Umbilical cord (tissue), 1 donor: ENCODE measurements at regions not wholly inside any gene's neighbourhood (a gene's known extent, or its start where the extent isn't known, plus 50 kb on each side); places are given as distances from the start of the nearest gene placed in this dataset.

Source experiments
- DNase-seq: peaks from one replicate; pipeline ENCODE4 v3.0.0-alpha.2; 2015; ENCODE audit warnings: low spot score

DNA sequence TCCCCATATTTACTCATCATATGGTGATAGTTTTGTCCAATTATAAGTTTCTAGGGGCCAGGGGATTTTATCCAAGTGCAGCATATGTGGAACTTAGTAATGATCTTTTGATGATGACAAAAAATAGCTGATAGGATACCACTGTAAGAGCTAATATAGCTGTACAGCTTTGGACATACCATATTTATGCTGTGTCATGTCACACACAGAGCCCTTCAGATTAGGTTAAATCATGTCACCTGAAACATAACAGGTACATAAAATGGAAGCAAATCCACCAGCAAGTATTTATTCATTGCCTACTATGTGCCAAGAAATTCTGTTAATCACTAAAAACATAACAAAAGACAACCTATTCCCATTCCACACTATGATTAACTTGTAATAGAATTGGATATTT, 82.8 kb upstream of the IPO9 start:
- no peak for DNase-seq

DNA sequence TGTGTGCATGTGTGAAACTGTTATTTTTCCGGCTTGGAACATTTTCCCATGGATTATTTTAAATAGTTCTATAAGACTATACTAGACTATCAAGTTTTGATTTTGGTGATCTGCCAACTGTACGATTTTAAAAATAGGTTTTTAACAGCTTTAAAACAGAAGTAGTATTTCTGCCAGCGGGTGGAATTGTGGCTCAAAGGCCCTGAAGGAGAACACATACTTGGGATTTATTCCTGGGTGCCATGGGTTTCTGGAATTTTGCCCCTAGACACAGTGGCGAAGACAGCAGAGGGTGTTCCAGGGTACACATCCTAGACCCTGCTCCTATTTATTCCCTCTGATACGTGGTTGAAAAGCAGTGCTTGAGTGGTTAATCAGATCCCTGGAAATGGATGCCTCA, 81.7 kb upstream of the IPO9 start:
- no peak for DNase-seq

GRCh38 chr1:201748335-201748734, 80.6 kb upstream of the IPO9 start:
- peak; percentile 56 for DNase-seq

DNA sequence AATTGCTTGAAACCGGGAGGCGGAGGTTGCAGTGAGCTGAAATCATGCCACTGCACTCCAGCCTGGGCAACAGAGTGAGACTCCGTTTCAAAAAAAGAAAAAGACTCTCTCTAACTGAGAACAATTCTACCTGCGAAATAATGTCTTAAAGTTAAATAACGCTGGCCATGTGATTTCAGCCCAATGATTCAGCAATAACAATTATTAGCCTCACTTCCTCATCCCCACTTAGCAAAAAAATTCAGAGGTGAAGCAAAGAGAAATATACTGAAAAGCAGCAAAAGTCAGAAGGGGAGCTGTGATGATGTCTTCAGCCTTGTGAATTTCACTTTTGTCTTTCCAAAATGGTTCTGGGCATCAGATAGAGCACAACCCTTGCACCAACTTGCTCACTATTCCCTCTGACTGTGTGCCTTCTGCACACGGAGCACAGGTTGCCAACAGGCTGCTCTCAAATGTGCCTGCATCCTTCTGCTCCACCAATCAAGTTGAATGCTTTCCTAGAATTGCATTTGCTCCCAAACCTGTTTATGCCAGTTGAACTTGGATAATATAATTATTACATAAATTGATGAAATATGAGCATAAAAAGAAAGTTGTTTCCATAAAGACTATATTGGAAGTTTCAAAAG, 79.8 kb upstream of the IPO9 start:
- DNase-seq: no peak

DNA sequence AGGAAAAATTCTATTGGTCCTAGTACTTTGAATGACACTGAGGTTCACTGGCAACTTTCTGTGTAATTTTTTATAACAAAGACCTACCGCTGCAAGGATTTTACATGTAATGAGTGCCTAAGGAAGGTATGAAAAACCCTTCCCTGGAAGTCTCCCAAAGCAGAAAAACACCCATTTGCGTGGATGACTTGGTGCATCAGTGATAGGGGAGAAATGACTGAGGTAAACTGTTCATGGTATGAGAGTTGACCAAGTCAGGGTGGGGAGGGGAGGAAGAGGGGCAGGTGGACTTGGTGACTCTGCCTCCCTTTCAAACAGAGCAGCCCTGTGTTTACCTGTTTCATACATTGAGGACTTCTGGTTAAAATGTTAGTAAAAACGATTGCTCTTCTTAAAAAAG, 78.8 kb upstream of the IPO9 start:
- no peak for DNase-seq

DNA sequence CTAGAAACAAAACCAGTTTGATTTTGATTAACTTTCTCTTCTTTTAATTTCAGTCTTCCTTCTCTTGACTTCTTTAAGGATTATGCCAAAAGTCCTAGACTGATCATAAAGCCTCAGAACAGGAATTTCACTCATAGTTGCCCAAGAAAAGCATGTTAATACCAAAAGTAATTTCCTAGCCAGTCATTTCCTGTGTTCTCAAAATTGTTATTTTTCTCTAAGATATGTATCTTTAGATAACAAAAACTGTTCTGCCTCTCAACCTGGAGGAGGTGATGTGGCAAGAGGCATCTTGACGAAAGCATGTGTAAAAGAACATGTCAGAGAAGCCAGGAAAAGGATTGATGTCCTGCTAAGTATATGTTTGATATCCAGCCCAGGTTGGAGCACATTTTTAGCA, 78.0 kb upstream of the IPO9 start:
- no peak for DNase-seq

- no peak for DNase-seq
Measured at GRCh38 chr1:201751872-201752271, 77.1 kb upstream of the IPO9 start.

DNA sequence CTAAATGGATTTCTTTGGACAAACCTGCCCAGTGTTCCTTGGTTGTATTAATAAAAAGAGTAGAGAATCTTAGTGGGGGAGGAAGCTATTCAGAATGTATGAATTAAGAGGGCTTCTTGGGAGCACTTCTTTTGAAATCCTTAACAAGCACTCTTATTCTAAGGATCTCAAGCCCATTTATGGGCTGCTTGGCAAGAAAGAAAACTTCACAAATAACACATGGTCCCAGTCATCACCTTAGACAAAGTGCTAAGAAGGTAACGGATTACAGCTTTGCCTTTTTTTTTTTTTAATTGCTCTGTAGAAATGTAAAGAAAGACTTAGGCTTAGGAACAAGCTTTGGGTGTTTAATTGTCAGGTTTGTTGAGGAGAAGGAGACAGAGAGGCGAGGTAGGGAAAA, 76.6 kb upstream of the IPO9 start:
- DNase-seq: no peak

DNA sequence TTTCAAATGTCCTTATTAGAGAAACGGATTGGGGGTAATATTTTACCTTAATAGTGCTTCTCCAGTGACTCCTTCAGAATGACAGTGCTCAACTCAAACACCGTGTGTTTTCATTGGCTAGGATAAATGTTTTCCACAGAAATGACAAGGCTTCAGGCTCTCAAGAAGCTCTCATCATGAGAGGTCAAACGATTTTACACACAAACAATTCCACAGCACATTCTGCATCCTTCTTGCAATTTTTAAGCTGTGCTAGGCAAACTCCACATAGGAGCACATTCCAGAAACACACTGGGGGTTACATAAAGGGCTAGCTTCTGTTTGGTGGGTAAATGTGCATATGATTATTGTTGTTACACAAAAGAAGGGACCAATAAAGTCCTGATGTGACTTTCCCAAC, 75.5 kb upstream of the IPO9 start:
- DNase-seq: no peak

DNA sequence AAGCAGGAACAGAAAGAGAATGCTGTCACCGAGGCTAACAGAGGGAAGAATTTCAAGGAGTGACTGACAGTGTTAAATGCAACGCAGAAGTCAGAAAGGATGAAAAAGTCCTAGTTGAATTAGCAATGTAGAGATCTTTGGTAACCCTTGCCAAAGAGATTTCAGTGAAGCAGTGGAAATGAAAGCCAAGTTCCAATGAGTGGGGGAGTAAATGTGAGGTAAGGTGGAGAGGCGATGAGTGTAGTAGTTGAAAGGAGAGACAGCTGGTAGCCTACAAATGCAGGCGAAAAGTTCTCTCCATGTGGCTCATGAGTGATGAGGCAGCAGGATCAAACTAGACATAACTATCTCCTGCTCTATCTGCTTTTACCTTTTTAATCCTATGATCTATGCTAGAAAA, 74.6 kb upstream of the IPO9 start:
- DNase-seq: no peak

- DNase-seq: no peak
Measured at GRCh38 chr1:201755200-201755599, 73.8 kb upstream of the IPO9 start.

DNA sequence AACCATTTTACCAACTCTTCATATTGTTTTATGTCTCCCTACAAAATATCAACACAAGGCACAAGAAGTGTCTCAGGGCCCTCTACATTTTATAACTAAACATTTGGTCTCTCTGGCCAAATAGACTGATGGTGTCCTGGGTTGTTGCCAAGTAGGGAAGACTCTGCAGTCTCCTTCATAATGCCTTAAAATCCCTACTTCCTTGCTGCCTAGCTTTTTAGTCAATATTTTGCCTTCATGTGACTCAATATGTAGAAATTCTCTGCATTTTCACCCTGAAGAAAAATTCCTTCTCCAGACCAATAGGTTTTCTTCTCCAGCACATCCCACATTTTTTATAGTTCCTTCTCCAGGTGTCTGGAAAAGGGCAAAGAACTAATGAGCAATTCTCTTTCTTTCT, 72.6 kb upstream of the IPO9 start:
- peak; percentile 90 for DNase-seq

GRCh38 chr1:201758499-201759050, 70.4 kb upstream of the IPO9 start:
- no peak for DNase-seq

DNA sequence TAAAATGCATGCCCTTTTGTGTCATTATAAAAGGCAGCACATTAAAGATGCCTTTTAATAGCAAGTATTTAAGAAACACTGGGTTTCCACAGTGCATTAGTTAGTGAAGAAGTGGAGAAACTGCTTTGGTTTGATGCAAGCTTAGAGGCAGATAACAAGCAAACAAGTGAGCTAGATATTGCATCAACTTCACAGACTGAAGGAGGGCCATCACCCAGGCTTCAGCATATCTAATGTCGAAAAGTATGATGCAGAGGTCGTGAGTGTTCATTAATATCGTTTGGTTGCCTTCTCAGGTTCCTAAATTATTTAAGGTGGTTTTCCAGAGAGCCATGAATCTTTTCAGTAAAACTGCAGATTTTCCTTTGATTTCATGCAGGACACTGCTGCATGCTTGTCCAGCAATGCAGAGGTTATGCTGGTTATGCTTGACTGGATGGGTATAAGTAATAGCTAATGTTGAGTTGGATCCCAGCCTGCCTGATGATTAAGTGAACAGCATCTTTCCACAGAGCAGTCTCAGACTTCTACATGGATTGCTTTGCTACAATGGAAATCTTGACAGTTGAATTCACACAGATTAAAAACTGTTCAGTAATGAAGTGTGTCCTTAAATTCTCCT, 69.7 kb upstream of the IPO9 start:
- DNase-seq: peak; percentile 74

DNA sequence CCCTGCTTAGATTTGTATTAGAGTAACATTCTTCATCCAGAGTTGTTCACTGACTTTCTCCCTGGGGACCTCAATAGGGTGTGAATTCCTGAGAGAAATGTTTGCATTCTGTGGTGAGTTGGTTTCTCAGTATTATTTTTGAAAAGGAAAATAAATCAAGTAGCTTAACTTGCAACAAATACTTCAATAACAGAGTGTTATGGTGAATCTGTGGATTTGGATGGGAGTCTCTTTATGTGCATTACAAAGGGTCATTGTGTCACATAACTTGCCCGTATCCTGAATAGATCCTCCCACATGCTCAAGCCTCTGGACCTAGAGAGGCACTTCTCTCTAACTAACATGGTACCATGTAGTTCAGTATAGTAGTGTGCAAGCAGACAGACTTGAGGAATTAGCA, 68.4 kb upstream of the IPO9 start:
- DNase-seq: no peak

- DNase-seq: no peak
Measured at GRCh38 chr1:201761178-201761577, 67.8 kb upstream of the IPO9 start.

DNA sequence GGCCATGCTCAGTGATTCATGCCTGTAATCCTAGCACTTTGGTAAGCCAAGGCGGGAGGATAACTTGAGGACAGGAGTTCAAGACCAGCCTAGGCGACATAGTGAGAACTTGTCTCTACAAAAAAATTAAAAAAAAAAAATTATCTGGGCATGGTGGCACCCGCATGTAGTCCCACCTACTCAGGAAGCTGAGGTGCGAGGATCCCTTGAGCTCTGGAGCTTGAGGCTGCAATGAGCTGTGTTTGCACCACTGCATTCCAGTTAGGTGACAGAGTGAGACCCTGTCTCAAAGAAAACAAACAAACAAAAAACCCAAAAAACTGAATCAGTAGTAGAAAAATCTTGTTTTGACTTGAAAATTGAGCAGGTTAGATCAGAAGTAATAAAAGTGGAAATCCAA, 67.1 kb upstream of the IPO9 start:
- DNase-seq: no peak

- DNase-seq: no peak
Measured at GRCh38 chr1:201762381-201762780, 66.6 kb upstream of the IPO9 start.

DNA sequence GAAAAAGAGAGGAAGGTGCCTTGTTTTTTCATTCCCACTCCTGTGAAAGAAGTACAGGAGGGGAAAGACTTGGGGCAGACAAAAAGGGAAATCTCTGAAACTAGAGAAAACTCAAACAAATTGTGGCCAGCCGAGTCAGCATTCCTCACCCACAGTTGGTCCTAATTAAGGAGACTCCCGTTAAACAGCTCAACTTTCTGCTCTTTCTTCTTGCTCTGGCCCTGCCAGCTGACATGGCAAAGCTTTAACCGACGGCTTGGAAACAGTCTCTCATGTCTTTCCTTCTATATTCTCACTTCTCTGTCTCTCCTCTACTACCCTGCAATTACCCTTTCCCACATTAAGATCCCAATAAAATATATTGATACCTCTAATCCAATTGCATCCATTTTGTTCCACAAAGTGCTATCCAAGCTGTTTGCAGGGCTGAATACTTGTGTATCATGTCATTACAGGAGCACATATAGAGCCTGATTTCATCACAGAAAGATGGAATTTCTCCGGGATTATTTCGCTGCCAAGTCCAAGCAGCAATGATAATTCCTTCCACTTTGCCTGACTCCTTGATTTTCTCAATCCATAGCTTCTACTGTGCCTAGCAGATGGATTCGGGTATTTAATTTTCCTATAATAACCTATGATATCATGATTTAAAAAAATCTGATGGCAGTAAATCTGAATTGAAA, 65.4 kb upstream of the IPO9 start:
- peak; percentile 73 for DNase-seq

DNA sequence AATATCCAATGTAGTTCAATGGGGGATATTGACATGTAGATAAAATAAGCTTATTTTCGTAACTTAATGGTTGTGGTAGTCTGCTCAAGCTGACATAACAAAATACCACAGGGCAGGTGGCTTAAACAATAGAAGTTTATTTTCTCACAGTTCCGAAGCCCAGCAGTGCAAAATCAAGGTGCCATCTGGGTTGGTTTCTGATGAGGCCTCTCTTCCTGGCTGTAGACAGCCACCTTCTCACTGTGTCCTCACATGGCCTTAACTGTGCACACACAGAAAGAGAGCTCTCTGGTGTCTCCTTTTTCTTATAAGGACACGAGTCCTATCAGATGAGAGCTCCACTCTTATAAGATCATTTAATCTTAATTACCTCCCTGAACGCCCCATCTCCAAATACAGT, 64.8 kb upstream of the IPO9 start:
- DNase-seq: no peak

- DNase-seq: no peak
Measured at GRCh38 chr1:201764579-201764978, 64.4 kb upstream of the IPO9 start.

DNA sequence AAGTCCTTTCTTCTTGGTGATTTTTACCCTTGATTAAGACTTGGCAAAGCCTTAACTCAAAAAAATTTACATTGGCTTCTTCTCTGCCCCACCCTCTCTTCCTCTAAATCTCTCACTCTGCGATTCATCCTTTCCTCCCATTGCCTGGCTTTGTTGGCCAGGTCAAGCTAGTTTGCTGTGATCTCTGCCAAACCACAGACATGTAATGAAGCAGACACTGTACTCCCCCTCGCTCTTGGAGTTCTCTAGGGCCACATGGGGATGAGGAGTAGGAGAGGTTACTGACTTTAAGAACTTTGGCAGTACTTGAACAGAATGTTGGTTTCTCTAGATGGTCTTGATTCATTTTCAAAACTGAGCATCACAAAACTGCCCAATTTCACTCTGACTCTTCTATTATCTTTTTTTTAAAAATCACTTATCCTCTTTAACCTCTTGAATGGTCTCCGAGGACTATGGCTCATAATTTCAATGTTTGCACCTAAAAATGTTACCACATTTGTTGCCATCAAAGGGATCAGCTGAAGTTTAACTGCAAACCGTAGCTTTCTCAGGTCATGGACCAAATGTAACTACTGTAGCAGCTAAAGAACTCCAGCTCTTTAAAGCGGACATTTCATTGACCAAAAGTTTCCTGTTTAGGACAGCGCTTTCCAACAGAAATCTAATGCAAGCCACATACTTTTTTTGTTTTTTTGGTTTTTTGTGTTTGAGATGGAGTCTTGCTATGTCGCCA, 62.7 kb upstream of the IPO9 start:
- DNase-seq: peak; percentile 93
